ENCODE measurements at regions not wholly inside any gene's neighbourhood (a gene's known extent, or its start where the extent isn't known, plus 50 kb on each side); places are given as distances from the start of the nearest gene placed in this dataset.

- peak in 1 of 2 experiments; percentile 51 for DNase-seq
Observed at GRCh38 chr20:11549172-11550103, 368.3 kb upstream of the BTBD3 start.

DNA sequence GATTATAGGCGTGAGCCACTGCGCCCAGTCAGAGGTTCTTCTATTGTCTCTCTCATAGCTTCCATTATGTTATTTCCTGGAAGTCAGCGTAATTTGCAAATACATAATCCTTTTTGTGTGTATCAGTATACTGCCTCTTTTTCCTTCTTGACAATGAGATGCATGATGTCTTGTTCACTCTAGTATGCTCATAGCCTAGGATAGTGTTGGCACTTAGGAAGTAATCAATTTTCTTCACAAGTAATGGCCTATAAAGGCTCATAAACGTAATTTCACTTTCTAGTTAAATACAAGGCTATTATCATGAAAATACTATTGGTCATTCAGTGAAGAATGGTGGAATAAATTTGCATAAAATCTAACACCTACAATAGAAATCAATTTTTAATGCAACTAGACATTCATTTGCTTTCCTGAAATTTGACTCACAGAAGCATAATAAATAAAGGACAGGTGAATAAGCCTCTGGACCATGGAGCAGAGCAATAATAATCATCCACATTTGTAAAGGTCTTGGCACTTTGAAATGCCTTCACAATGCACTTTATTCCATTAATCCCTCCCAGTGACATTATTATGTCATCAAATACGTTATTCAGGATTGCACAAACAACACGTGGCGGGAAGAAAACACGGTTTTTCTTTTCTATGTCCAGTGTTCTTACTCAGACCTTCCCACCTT is 366.9 kb upstream of the BTBD3 start:
- no peak for DNase-seq

GRCh38 chr20:11551479-11551878 is 366.2 kb upstream of the BTBD3 start:
- DNase-seq: no peak

DNA sequence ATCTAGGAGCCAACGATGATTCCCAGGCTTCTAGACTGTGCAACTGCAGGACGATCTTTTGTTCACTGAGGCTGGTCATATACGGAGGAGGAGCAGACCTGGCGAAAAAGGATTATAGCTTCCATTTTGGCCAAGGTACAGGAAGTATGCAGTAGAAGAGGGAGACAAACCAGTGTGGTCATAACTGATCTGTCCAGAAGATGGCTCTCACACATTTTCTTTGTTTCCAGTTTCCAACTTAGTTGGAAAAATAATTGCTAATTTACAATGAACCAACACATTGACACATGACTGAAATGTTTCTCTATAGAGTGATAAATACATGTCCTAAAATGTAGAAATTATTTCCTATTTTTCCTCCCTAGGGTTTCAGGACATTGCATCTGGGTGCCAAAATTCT is 364.1 kb upstream of the BTBD3 start:
- peak in 1 of 2 experiments; percentile 20 for DNase-seq

- no peak for DNase-seq
Observed at GRCh38 chr20:11555510-11555909, 362.2 kb upstream of the BTBD3 start.

DNA sequence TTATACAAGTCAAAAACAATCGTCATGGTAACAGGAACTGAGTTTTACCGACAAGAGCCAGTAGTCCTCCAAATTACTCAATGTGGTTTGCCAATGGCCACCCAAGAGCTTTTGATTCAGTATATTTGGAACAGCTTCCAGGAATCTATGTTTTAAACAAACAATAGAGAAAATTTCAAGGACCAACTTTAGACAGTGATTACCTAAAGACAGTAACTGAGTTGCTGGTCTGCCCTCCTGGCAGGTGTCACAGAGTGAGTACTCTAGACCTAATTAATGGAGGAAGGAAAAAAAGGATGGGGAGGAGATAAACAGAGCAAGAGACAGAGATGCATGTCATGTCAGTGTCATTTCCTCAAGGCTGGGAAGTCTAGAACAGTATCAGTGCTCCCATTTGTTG is 361.3 kb upstream of the BTBD3 start:
- DNase-seq: no peak

- no peak for DNase-seq
Observed at GRCh38 chr20:11564491-11564890, 353.2 kb upstream of the BTBD3 start.

DNA sequence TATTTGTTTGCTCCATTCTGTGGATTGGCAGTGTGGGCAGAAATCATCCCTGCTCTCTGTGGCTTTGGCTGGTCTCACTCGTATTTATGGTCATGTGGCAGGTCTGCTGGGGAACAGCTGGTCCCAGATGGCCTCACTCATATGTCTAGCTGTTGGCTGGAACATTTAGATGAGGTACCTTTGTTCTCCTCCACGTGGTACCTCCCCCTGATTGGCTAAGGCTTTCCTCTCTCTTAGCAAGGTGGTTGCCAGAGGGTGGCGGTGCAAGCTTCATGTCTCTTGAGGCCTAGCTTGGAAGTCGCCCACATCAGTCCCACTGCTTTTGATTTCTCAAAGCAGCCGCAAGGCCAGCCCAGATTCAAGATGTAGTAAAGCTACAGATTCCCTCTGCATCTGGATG is 348.5 kb upstream of the BTBD3 start:
- peak in 1 of 2 experiments; percentile 21 for DNase-seq

GRCh38 chr20:11573507-11573906 is 344.2 kb upstream of the BTBD3 start:
- no peak for DNase-seq

DNA sequence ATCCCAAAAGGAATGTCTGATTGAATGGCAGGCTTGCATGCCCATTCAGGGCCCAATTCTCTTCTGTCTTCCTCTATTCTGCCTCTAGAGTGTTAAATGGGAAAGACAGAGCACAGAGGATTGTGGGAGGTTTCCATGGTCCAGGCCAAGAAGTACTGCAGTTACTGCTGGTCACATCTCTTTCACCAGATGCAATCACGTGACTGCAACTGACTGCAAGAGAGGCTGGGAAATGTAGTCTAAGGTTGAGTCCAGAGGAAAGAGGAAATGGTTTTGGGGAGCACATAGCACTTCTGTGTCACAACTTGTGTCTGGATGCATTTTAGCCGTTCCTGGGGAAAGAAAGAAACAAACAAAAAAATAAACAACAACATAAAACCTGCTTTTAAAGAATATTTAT is 336.4 kb upstream of the BTBD3 start:
- DNase-seq: no peak

GRCh38 chr20:11582060-11582459 is 335.6 kb upstream of the BTBD3 start:
- DNase-seq: no peak

- peak; percentile 30 to 70 for DNase-seq
Observed at GRCh38 chr20:11585752-11586352, 331.8 kb upstream of the BTBD3 start.

DNA sequence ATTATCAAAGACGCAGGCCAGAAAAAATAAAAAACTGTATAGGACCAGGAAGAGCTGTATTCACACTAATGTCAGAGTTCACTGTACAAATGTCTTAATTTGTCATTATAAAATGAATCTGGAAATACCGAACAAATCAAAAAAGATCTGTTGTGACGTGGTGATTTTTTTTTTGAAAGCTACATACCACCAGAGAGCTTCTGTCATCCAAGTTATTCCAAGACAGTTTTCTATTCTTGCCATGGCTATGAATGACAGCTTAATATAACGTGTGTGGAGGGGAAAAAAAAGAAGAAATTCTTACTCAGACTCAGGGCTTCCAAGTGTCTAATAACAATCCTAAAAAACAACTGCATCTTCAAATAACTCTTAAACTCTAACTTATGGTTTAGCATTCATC is 328.8 kb upstream of the BTBD3 start:
- no peak for DNase-seq

- DNase-seq: no peak
Observed at GRCh38 chr20:11591965-11592364, 325.7 kb upstream of the BTBD3 start.

DNA sequence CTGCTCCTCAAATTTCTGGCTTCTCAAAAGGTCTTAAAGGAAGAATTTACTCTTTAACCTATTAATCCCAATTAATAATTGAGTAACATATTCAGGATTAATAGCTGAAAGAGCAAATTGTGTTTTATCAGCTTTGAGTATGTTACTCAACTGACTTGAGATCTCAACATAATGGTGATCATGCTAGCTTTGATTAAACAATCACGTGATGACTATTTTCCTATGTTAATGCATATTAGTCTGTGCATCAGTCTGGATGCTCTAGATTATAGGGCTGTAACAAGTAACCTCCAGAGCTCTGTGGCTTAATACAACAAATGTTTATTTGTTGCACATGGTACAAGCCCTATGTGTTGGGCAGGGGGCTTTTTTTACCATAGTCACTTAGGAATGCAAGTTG is 313.4 kb upstream of the BTBD3 start:
- DNase-seq: no peak

- DNase-seq: no peak
Observed at GRCh38 chr20:11607047-11607446, 310.6 kb upstream of the BTBD3 start.

DNA sequence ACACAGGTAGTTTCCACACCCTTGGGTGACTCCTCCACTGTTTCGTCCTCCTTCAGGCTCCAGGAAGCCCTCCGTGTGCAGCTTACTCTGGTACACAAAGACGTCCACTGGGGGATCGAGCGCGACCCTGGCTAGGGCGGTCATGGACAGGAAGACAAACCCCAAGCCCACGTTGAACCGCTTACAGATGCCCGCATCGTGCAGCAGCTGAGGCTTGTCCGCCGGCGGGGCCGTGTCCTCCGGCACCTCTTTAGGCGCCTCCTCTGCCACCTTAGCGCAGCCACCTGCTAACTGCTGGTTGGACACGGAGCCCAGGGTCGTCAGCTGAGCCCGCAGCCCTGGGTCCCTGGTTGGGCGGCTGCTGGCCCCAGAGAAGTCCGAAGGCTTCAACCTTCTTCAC is 309.0 kb upstream of the BTBD3 start:
- DNase-seq: no peak

DNA sequence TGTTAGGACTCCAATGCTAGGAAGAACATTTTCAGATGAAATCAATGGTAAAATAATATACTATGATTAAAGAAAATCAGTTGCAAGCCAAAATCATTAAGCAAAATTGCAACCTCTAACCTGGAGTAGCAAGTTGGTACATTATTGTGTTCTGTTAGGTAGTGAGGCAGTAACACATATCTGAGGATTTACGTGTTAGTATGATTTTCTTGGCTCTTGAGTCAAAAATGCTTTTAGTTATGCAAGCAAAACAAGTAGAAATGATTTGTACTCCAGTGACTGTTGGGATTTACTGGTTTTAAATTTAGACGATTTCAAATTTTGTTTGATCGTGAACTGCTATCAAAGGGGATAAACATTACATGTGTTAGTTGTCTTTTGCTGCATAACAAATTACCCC is 293.0 kb upstream of the BTBD3 start:
- no peak for DNase-seq

DNA sequence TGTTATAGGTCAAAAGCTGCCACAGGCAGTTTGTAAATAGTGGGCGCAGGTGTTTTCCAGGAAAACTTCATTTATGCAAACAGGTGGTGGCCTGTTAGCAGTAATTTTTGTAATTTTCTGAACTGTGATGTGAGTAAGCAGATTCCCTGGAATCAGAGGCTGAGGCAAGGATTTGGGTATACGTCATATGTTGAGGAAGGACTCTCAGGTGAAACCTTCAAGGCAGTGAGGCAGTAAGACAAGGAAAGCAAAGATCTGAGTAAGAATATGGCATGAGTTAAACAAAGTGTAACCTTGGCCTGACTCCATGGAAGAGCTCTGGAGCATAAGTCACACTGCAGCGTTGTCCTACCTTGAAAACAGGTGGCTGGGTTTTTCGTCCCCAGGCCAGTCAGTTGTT is 291.1 kb upstream of the BTBD3 start:
- DNase-seq: peak in 1 of 2 experiments; percentile 16

DNA sequence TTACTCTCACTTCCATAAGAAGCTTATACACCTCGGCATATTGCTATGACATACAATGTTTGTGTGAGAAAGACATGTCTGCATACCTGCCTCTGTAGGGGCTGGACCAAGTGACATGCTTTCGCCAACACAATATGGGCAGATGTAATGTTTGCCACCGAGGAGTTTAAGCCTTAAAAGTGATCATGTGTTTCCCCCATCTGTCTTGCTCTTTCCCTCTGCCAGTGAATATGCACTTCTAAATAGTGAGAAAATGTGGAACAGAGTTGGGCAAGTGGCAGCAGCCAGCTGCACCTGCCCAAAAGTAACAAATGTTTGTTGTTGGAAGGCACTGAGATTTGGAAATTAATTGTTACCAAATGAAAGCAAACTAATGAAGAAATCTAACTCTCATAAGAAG is 274.8 kb upstream of the BTBD3 start:
- DNase-seq: no peak

DNA sequence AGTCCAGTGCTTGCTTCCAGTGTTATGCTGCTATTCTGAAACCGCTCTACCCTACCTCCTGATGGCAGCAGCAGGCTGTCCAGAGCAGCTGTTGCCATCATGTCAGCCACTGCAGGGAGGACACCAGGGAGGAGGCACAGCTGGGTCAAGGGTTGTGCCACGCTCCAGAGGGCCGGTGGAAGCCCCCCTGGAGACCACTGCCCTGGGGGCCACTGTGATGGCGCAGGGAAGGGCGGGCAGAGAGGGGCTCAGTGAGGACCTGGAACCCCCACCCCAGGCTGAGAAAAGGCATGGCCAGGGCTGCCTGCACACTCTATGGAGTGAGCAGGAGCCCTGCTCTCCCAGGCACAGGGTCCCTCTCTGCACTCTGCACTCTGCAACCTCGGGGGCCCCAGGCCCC is 271.3 kb upstream of the BTBD3 start:
- no peak for DNase-seq

GRCh38 chr20:11650566-11650965 is 267.1 kb upstream of the BTBD3 start:
- DNase-seq: no peak

- no peak for DNase-seq
Observed at GRCh38 chr20:11651138-11651537, 266.6 kb upstream of the BTBD3 start.

DNA sequence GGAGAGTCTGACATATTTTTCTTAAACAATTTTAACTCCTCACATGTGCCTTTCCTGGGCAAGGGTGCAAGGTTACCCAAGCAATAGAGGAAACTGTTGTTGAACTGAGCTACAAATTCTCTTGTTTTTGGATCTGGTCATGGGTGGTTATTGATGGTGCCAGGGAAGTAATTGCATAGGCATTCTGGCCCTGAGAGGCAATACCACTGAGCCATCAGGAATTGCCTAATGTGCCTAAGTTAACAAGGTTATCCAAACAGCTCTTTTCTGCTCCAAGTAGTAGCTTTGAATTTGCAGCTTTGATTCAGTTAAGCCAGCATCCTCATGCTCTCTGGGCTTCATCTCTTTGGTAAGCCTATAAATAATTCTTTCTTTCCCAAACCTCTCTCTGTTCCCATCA is 266.0 kb upstream of the BTBD3 start:
- DNase-seq: no peak
